ENCODE measurements at regions not wholly inside any gene's neighbourhood (a gene's known extent, or its start where the extent isn't known, plus 50 kb on each side); places are given as distances from the start of the nearest gene placed in this dataset.

GRCh38 chr18:2096551-2096950, 474.8 kb downstream of the METTL4 start:
- BruUV-seq (replicated peaks) = no TSS peak
- ChIA-PET CTCF (no interaction called here), POLR2A (no interaction called here)
- Histone ChIP-seq H3K4me1 (peaks cover 11% of the 10 kb centered on the region; the same call in 1 of the 2 replicates), H3K27me3 (replicated peaks; ENCODE audit: control insufficient read depth, insufficient read depth, low read length) (no peaks in the 10 kb centered on the region), H3K9me3 (no peaks in the 10 kb centered on the region; the same call in 1 of the 2 replicates), H3K4me3 (ENCODE audit: low read depth, low read length) (no peak overlapping the region), H3K36me3 (ENCODE audit: control insufficient read depth, insufficient read depth, low read length) (no peaks in the 10 kb centered on the region)
- Mint-ChIP-seq H3K4me3 (ENCODE audit: unreplicated experiment) (no peak overlapping the region), H3K36me3 (ENCODE audit: insufficient read depth, unreplicated experiment) (no peaks in the 10 kb centered on the region), H3K9me3 (ENCODE audit: unreplicated experiment) (peaks cover 21% of the 10 kb centered on the region), H3K27me3 (ENCODE audit: insufficient read depth, unreplicated experiment) (no peaks in the 10 kb centered on the region), H3K4me1 (ENCODE audit: low read depth, unreplicated experiment) (peaks cover 15% of the 10 kb centered on the region), H3K27ac (ENCODE audit: unreplicated experiment) (no peak overlapping the region)
- intact Hi-C loops (cut with micrococcal nuclease; ENCODE audit: unreplicated experiment) = no loop called here
- no peak for DNase-seq
- TF ChIP-seq CTCF (IDR thresholded peaks at IDR 0.05; ENCODE audit: insufficient read depth in 1 of 2, low read depth in 1 of 2, low read length in 1 of 2, severe bottlenecking in 1 of 2, unreplicated experiment in 1 of 2) = no peak

- intact Hi-C loops (cut with micrococcal nuclease; ENCODE audit: unreplicated experiment) = loop anchor here (10.0 kb wide), 1 partner anchor 204 kb away; no protein-coding TSS in a partner anchor
- CTCF ChIA-PET = no interaction called here
These were observed 470.6 kb downstream of the METTL4 start for GRCh38 chr18:2100694-2101213.

GRCh38 chr18:2102022-2102421, 469.3 kb downstream of the METTL4 start:
- H3K27me3 Mint-ChIP-seq (ENCODE audit: insufficient read depth, unreplicated experiment) = no peaks in the 10 kb centered on the region
- Histone ChIP-seq H3K4me1 (peaks cover under 1% of the 10 kb centered on the region; the same call in 1 of the 2 replicates), H3K27me3 (replicated peaks; ENCODE audit: control insufficient read depth, insufficient read depth, low read length) (no peaks in the 10 kb centered on the region), H3K36me3 (ENCODE audit: control insufficient read depth, insufficient read depth, low read length) (no peaks in the 10 kb centered on the region), H3K4me3 (ENCODE audit: low read depth, low read length) (no peak overlapping the region), H3K9me3 (no peaks in the 10 kb centered on the region; the same call in 1 of the 2 replicates)
- peaks cover 24% of the 10 kb centered on the region for H3K9me3 Mint-ChIP-seq (ENCODE audit: unreplicated experiment)
- CTCF ChIA-PET = no interaction called here
- intact Hi-C loops (cut with micrococcal nuclease; ENCODE audit: unreplicated experiment) = loop anchor here (10.0 kb wide), 1 partner anchor 203 kb away; no protein-coding TSS in a partner anchor
- no peak for DNase-seq
- POLR2A ChIA-PET = no interaction called here
- H3K4me1 Mint-ChIP-seq (ENCODE audit: low read depth, unreplicated experiment) = no peaks in the 10 kb centered on the region
- no TSS peak for BruUV-seq (replicated peaks)
- no peak overlapping the region for H3K4me3 Mint-ChIP-seq (ENCODE audit: unreplicated experiment)
- no peak for TF ChIP-seq CTCF (IDR thresholded peaks at IDR 0.05; ENCODE audit: insufficient read depth in 1 of 2, low read depth in 1 of 2, low read length in 1 of 2, severe bottlenecking in 1 of 2, unreplicated experiment in 1 of 2)
- H3K36me3 Mint-ChIP-seq (ENCODE audit: insufficient read depth, unreplicated experiment) = no peaks in the 10 kb centered on the region
- no peak overlapping the region for H3K27ac Mint-ChIP-seq (ENCODE audit: unreplicated experiment)

More at GRCh38 chr18:2100694-2101213, 470.6 kb downstream of the METTL4 start:
- no peaks in the 10 kb centered on the region; the same call in 1 of the 2 replicates for H3K9me3 ChIP-seq
- DNase-seq = no peak
- H3K36me3 ChIP-seq (ENCODE audit: control insufficient read depth, insufficient read depth, low read length) = no peaks in the 10 kb centered on the region
- POLR2A ChIA-PET = no interaction called here
- no peak overlapping the region for H3K4me3 Mint-ChIP-seq (ENCODE audit: unreplicated experiment)
- 0 out of 2 replicates have a peak, but pooled peaks cover 4% of the 10 kb centered on the region for H3K4me1 ChIP-seq
- no peaks in the 10 kb centered on the region for H3K27me3 ChIP-seq (replicated peaks; ENCODE audit: control insufficient read depth, insufficient read depth, low read length)
- H3K4me1 Mint-ChIP-seq (ENCODE audit: low read depth, unreplicated experiment) = peaks cover 7% of the 10 kb centered on the region
- peaks cover 24% of the 10 kb centered on the region for H3K9me3 Mint-ChIP-seq (ENCODE audit: unreplicated experiment)
- no peak overlapping the region for H3K27ac Mint-ChIP-seq (ENCODE audit: unreplicated experiment)
- no peak overlapping the region for H3K4me3 ChIP-seq (ENCODE audit: low read depth, low read length)
- BruUV-seq (replicated peaks) = no TSS peak
- TF ChIP-seq CTCF (IDR thresholded peaks at IDR 0.05; ENCODE audit: insufficient read depth in 1 of 2, low read depth in 1 of 2, low read length in 1 of 2, severe bottlenecking in 1 of 2, unreplicated experiment in 1 of 2) = no peak
- no peaks in the 10 kb centered on the region for H3K36me3 Mint-ChIP-seq (ENCODE audit: insufficient read depth, unreplicated experiment)
- no peaks in the 10 kb centered on the region for H3K27me3 Mint-ChIP-seq (ENCODE audit: insufficient read depth, unreplicated experiment)

All from Caco-2 (cell line).